ENCODE measurements at regions not wholly inside any gene's neighbourhood (a gene's known extent, or its start where the extent isn't known, plus 50 kb on each side); places are given as distances from the start of the nearest gene placed in this dataset.

DNA sequence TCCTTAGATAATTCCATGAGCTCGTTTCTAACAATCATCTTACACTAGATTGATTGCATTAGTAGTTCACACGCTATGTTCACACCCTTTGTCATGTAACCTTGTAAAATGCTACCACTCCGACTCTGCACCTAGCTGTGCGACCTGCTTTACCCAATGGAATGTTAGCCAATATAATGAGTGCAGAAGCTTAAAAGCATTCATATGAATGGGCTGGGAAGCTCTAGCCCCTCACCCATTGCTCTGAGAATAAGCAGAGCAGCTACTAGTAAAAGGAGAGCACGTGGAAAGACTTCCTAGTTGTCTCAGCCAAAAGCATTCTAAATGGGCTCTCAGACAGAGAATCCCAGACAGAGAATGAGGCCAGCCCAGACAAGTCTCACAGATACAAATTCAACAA, 410.6 kb upstream of the UBE2E2 start:
- Histone ChIP-seq H3K4me1 (no peaks in the 10 kb centered on the region), H3K27me3 (no peaks in the 10 kb centered on the region), H3K36me3 (no peaks in the 10 kb centered on the region), H3K4me3 (no peak overlapping the region), H3K27ac (no peak overlapping the region), H3K9me3 (peaks cover 0 to 5% of the 10 kb centered on the region in 2 donors)
- no peak for TF ChIP-seq CTCF (IDR thresholded peaks at IDR 0.05)
- DNase-seq, result no peak
- ATAC-seq, result no peak
- intact Hi-C loops (cut with DNase I), result no loop called here

- Histone ChIP-seq H3K4me1 (no peaks in the 10 kb centered on the region), H3K27ac (no peak overlapping the region), H3K36me3 (no peaks in the 10 kb centered on the region), H3K4me3 (no peak overlapping the region), H3K9me3 (no peaks in the 10 kb centered on the region), H3K27me3 (no peaks in the 10 kb centered on the region)
- TF ChIP-seq CTCF (IDR thresholded peaks at IDR 0.05), result no peak
- ATAC-seq, result no peak
- intact Hi-C loops (cut with DNase I), result no loop called here
- no peak for DNase-seq
Measured at GRCh38 chr3:22795917-22796316, 407.2 kb upstream of the UBE2E2 start.

- DNase-seq (no peak), ATAC-seq (no peak)
- intact Hi-C loops (cut with DNase I), result no loop called here
- no peaks in the 10 kb centered on the region for H3K36me3 ChIP-seq
- no peaks in the 10 kb centered on the region for H3K4me1 ChIP-seq
- H3K27me3 ChIP-seq, result no peaks in the 10 kb centered on the region
- H3K27ac ChIP-seq, result no peak overlapping the region
- no peak overlapping the region for H3K4me3 ChIP-seq
- no peaks in the 10 kb centered on the region for H3K9me3 ChIP-seq
- no peak for TF ChIP-seq CTCF (IDR thresholded peaks at IDR 0.05)
Measured at GRCh38 chr3:22798461-22798860, 404.7 kb upstream of the UBE2E2 start.

- H3K27ac ChIP-seq, result no peak overlapping the region
- H3K4me1 ChIP-seq, result no peaks in the 10 kb centered on the region
- H3K36me3 ChIP-seq, result no peaks in the 10 kb centered on the region
- no peaks in the 10 kb centered on the region for H3K27me3 ChIP-seq
- H3K9me3 ChIP-seq, result peaks cover 0 to 5% of the 10 kb centered on the region in 2 donors
- DNase-seq (no peak), ATAC-seq (no peak)
- TF ChIP-seq CTCF (IDR thresholded peaks at IDR 0.05), result no peak
- H3K4me3 ChIP-seq, result no peak overlapping the region
- intact Hi-C loops (cut with DNase I), result no loop called here
Measured at GRCh38 chr3:22819209-22819608, 383.9 kb upstream of the UBE2E2 start.

DNA sequence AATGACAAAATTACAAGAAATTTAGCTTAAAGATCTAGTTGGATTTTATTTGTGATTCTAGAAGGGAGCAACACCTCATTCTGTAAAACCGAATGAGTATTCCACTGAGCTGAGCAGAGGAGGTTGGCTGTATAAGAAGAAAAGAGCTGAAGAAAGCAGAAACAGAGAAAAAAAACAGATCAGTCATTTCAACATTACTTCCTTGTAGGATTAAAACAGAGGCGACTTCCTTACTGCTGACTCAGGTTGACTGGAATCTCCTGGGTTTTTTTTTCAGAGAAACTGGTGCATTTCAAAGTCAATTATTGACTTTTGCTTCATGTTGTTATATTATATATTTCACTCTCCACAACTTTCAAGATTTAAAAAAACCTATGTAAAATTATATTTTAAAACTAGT, 368.1 kb upstream of the UBE2E2 start:
- H3K4me3 ChIP-seq, result no peak overlapping the region
- peak in 1 of 4 donors; percentile 11 for DNase-seq
- H3K36me3 ChIP-seq, result no peaks in the 10 kb centered on the region
- no peaks in the 10 kb centered on the region for H3K9me3 ChIP-seq
- no peak for TF ChIP-seq CTCF (IDR thresholded peaks at IDR 0.05)
- H3K27ac ChIP-seq, result no peak overlapping the region
- no peaks in the 10 kb centered on the region for H3K27me3 ChIP-seq
- intact Hi-C loops (cut with DNase I), result no loop called here
- ATAC-seq, result peak; percentile 54
- H3K4me1 ChIP-seq, result peaks cover 0 to 8% of the 10 kb centered on the region in 2 donors

Data from left lung (tissue), 4 donors.